Effector memory CD4-positive, alpha-beta T cell (primary cell): ENCODE measurements at regions not wholly inside any gene's neighbourhood (a gene's known extent, or its start where the extent isn't known, plus 50 kb on each side); places are given as distances from the start of the nearest gene placed in this dataset.

Source experiments
- DNase-seq, 3 donors: peaks; one replicate each; pipeline ENCODE4 v3.0.0-alpha.2; 2020
- H3K27ac ChIP-seq: 2 replicates; pipeline ENCODE4 v1.7.0; 2013; ENCODE audit warnings: mild to moderate bottlenecking, low read length, moderate library complexity; ENCODE audit not compliant: insufficient read depth, poor library complexity, severe bottlenecking
- H3K27me3 ChIP-seq: replicated peaks from 2 replicates; pipeline ENCODE4 v1.7.0; 2013; ENCODE audit warnings: mild to moderate bottlenecking, low read length; ENCODE audit not compliant: insufficient read depth, control insufficient read depth, poor library complexity, severe bottlenecking
- H3K36me3 ChIP-seq: 2 replicates; pipeline ENCODE4 v1.7.0; 2013; ENCODE audit warnings: mild to moderate bottlenecking, low read length, moderate library complexity; ENCODE audit not compliant: control insufficient read depth, insufficient read depth
- H3K4me1 ChIP-seq: 2 replicates; pipeline ENCODE4 v1.7.0; 2013; ENCODE audit warnings: low read length, mild to moderate bottlenecking; ENCODE audit not compliant: control insufficient read depth, insufficient read depth, poor library complexity, severe bottlenecking
- H3K4me3 ChIP-seq: 2 replicates; pipeline ENCODE4 v1.7.0; 2013; ENCODE audit warnings: low read length, low read depth, mild to moderate bottlenecking; ENCODE audit not compliant: insufficient read depth, poor library complexity, severe bottlenecking
- H3K9me3 ChIP-seq: 2 replicates; pipeline ENCODE4 v1.7.0; 2013; ENCODE audit warnings: mild to moderate bottlenecking, low read length, moderate library complexity; ENCODE audit not compliant: control insufficient read depth

- Histone ChIP-seq H3K27ac (no peak overlapping the region), H3K4me1 (no peaks in the 10 kb centered on the region), H3K4me3 (no peak overlapping the region), H3K27me3 (no peaks in the 10 kb centered on the region), H3K9me3 (no peaks in the 10 kb centered on the region), H3K36me3 (no peaks in the 10 kb centered on the region)
- no peak for DNase-seq
These were observed 1764.6 kb downstream of the SUCLG1 start for GRCh38 chr2:82694431-82694830.

- Histone ChIP-seq H3K36me3 (no peaks in the 10 kb centered on the region), H3K27me3 (no peaks in the 10 kb centered on the region), H3K27ac (no peak overlapping the region), H3K4me3 (no peak overlapping the region), H3K9me3 (no peaks in the 10 kb centered on the region), H3K4me1 (no peaks in the 10 kb centered on the region)
- no peak for DNase-seq
These were observed 1768.2 kb downstream of the SUCLG1 start for GRCh38 chr2:82690757-82691411.

- H3K4me3 ChIP-seq: no peak overlapping the region
- H3K9me3 ChIP-seq: no peaks in the 10 kb centered on the region
- no peak overlapping the region for H3K27ac ChIP-seq
- DNase-seq: no peak
- H3K4me1 ChIP-seq: no peaks in the 10 kb centered on the region
- H3K36me3 ChIP-seq: no peaks in the 10 kb centered on the region
- H3K27me3 ChIP-seq: no peaks in the 10 kb centered on the region
These were observed 1783.9 kb downstream of the SUCLG1 start for GRCh38 chr2:82675186-82675585.

GRCh38 chr2:82674652-82675051 is 1784.4 kb downstream of the SUCLG1 start:
- Histone ChIP-seq H3K9me3 (no peaks in the 10 kb centered on the region), H3K27me3 (no peaks in the 10 kb centered on the region), H3K4me3 (no peak overlapping the region), H3K27ac (no peak overlapping the region), H3K36me3 (no peaks in the 10 kb centered on the region), H3K4me1 (no peaks in the 10 kb centered on the region)
- no peak for DNase-seq

GRCh38 chr2:82667491-82667890 is 1791.6 kb downstream of the SUCLG1 start:
- DNase-seq: no peak
- no peaks in the 10 kb centered on the region for H3K36me3 ChIP-seq
- no peak overlapping the region for H3K4me3 ChIP-seq
- no peaks in the 10 kb centered on the region for H3K9me3 ChIP-seq
- no peaks in the 10 kb centered on the region for H3K27me3 ChIP-seq
- H3K4me1 ChIP-seq: no peaks in the 10 kb centered on the region
- H3K27ac ChIP-seq: no peak overlapping the region

GRCh38 chr2:82665691-82666090 is 1793.4 kb downstream of the SUCLG1 start:
- no peaks in the 10 kb centered on the region for H3K4me1 ChIP-seq
- no peak for DNase-seq
- H3K4me3 ChIP-seq: no peak overlapping the region
- no peaks in the 10 kb centered on the region for H3K36me3 ChIP-seq
- H3K27me3 ChIP-seq: no peaks in the 10 kb centered on the region
- no peaks in the 10 kb centered on the region for H3K9me3 ChIP-seq
- H3K27ac ChIP-seq: no peak overlapping the region

- DNase-seq: no peak
- Histone ChIP-seq H3K9me3 (no peaks in the 10 kb centered on the region), H3K4me1 (no peaks in the 10 kb centered on the region), H3K36me3 (no peaks in the 10 kb centered on the region), H3K27ac (no peak overlapping the region), H3K4me3 (no peak overlapping the region), H3K27me3 (no peaks in the 10 kb centered on the region)
These were observed 1802.0 kb downstream of the SUCLG1 start for GRCh38 chr2:82657106-82657505.

GRCh38 chr2:82656420-82656819 is 1802.7 kb downstream of the SUCLG1 start:
- Histone ChIP-seq H3K9me3 (no peaks in the 10 kb centered on the region), H3K4me1 (no peaks in the 10 kb centered on the region), H3K36me3 (no peaks in the 10 kb centered on the region), H3K27ac (no peak overlapping the region), H3K27me3 (no peaks in the 10 kb centered on the region), H3K4me3 (no peak overlapping the region)
- DNase-seq: no peak

GRCh38 chr2:82652117-82652516 is 1807.0 kb downstream of the SUCLG1 start:
- Histone ChIP-seq H3K27ac (no peak overlapping the region), H3K9me3 (no peaks in the 10 kb centered on the region), H3K27me3 (no peaks in the 10 kb centered on the region), H3K4me1 (no peaks in the 10 kb centered on the region), H3K4me3 (no peak overlapping the region), H3K36me3 (no peaks in the 10 kb centered on the region)
- no peak for DNase-seq

- Histone ChIP-seq H3K27ac (no peak overlapping the region), H3K36me3 (no peaks in the 10 kb centered on the region), H3K9me3 (no peaks in the 10 kb centered on the region), H3K27me3 (no peaks in the 10 kb centered on the region), H3K4me3 (no peak overlapping the region), H3K4me1 (no peaks in the 10 kb centered on the region)
- DNase-seq: no peak
These were observed 1809.0 kb downstream of the SUCLG1 start for GRCh38 chr2:82650038-82650437.
